ENCODE measurements at regions not wholly inside any gene's neighbourhood (a gene's known extent, or its start where the extent isn't known, plus 50 kb on each side); places are given as distances from the start of the nearest gene placed in this dataset.
A peak's percentile ranks its signal among the peaks of the same experiment; 100 is the strongest.

GRCh38 chr12:68102731-68103130 lies 56.8 kb downstream of the IFNG start:
- H3K27ac Mint-ChIP-seq, result no peak overlapping the region
- no peak for ATAC-seq
- no peaks in the 10 kb centered on the region for H3K9me3 Mint-ChIP-seq

GRCh38 chr12:68102163-68102562 lies 57.4 kb downstream of the IFNG start:
- H3K4me3 Mint-ChIP-seq, result no peak overlapping the region
- H3K4me1 Mint-ChIP-seq, result no peaks in the 10 kb centered on the region
- H3K27me3 Mint-ChIP-seq, result no peaks in the 10 kb centered on the region
- H3K9me3 Mint-ChIP-seq, result peaks cover 0 to 1% of the 10 kb centered on the region in 2 donors
- DNase-seq, result no peak
- H3K27ac Mint-ChIP-seq, result no peak overlapping the region
- ATAC-seq, result no peak

More at GRCh38 chr12:68102731-68103130, 56.8 kb downstream of the IFNG start:
- no peak for DNase-seq
- no peak overlapping the region for H3K4me3 Mint-ChIP-seq
- no peaks in the 10 kb centered on the region for H3K27me3 Mint-ChIP-seq
- no peaks in the 10 kb centered on the region for H3K4me1 Mint-ChIP-seq

GRCh38 chr12:68100241-68100640 lies 59.3 kb downstream of the IFNG start:
- no peak overlapping the region for H3K27ac Mint-ChIP-seq
- peaks cover 0 to 7% of the 10 kb centered on the region in 2 donors for H3K9me3 Mint-ChIP-seq

GRCh38 chr12:68098939-68099338 lies 60.6 kb downstream of the IFNG start:
- Mint-ChIP-seq H3K4me3 (no peak overlapping the region), H3K9me3 (peaks cover 0 to 7% of the 10 kb centered on the region in 2 donors), H3K27me3 (no peaks in the 10 kb centered on the region), H3K27ac (no peak overlapping the region), H3K4me1 (no peaks in the 10 kb centered on the region)
- no peak for ATAC-seq
- no peak for DNase-seq

More at GRCh38 chr12:68100241-68100640, 59.3 kb downstream of the IFNG start:
- Mint-ChIP-seq H3K4me1 (no peaks in the 10 kb centered on the region), H3K27me3 (no peaks in the 10 kb centered on the region), H3K4me3 (no peak overlapping the region)
- DNase-seq (no peak), ATAC-seq (no peak)

- Mint-ChIP-seq H3K9me3 (peaks cover 0 to 7% of the 10 kb centered on the region in 2 donors), H3K4me3 (no peak overlapping the region)
Observed at GRCh38 chr12:68097386-68097785, 62.2 kb downstream of the IFNG start.

GRCh38 chr12:68094645-68095395 lies 64.7 kb downstream of the IFNG start:
- no peak overlapping the region for H3K4me3 Mint-ChIP-seq
- H3K9me3 Mint-ChIP-seq, result peaks cover 8 to 14% of the 10 kb centered on the region in 2 donors
- no peak for ATAC-seq
- no peak for DNase-seq
- H3K27ac Mint-ChIP-seq, result no peak overlapping the region
- no peaks in the 10 kb centered on the region for H3K4me1 Mint-ChIP-seq
- no peaks in the 10 kb centered on the region for H3K27me3 Mint-ChIP-seq

More at GRCh38 chr12:68097386-68097785, 62.2 kb downstream of the IFNG start:
- no peak for DNase-seq
- no peak overlapping the region for H3K27ac Mint-ChIP-seq
- ATAC-seq, result no peak
- no peaks in the 10 kb centered on the region for H3K27me3 Mint-ChIP-seq
- H3K4me1 Mint-ChIP-seq, result no peaks in the 10 kb centered on the region

- H3K27ac Mint-ChIP-seq, result no peak overlapping the region
- H3K27me3 Mint-ChIP-seq, result no peaks in the 10 kb centered on the region
- H3K9me3 Mint-ChIP-seq, result peaks cover 14 to 20% of the 10 kb centered on the region in 2 donors
- H3K4me3 Mint-ChIP-seq, result no peak overlapping the region
- ATAC-seq, result no peak
- H3K4me1 Mint-ChIP-seq, result no peaks in the 10 kb centered on the region
- no peak for DNase-seq
Observed at GRCh38 chr12:68094195-68094594, 65.3 kb downstream of the IFNG start.

GRCh38 chr12:68092976-68093375 lies 66.6 kb downstream of the IFNG start:
- H3K9me3 Mint-ChIP-seq, result peaks cover 17 to 24% of the 10 kb centered on the region in 2 donors
- DNase-seq (no peak), ATAC-seq (no peak)
- no peak overlapping the region for H3K4me3 Mint-ChIP-seq
- no peak overlapping the region for H3K27ac Mint-ChIP-seq
- no peaks in the 10 kb centered on the region for H3K27me3 Mint-ChIP-seq
- no peaks in the 10 kb centered on the region for H3K4me1 Mint-ChIP-seq

GRCh38 chr12:68089101-68089500 lies 70.4 kb downstream of the IFNG start:
- Mint-ChIP-seq H3K9me3 (peaks cover 29% of the 10 kb centered on the region in 2 donors), H3K4me3 (no peak overlapping the region), H3K4me1 (no peaks in the 10 kb centered on the region), H3K27ac (no peak overlapping the region), H3K27me3 (no peaks in the 10 kb centered on the region)
- DNase-seq (no peak), ATAC-seq (no peak)

GRCh38 chr12:68086019-68086603 lies 73.4 kb downstream of the IFNG start:
- peaks cover 47 to 48% of the 10 kb centered on the region in 2 donors for H3K9me3 Mint-ChIP-seq
- DNase-seq (no peak), ATAC-seq (no peak)
- H3K27ac Mint-ChIP-seq, result no peak overlapping the region
- no peaks in the 10 kb centered on the region for H3K27me3 Mint-ChIP-seq
- H3K4me1 Mint-ChIP-seq, result peaks cover 7% of the 10 kb centered on the region
- no peak overlapping the region for H3K4me3 Mint-ChIP-seq

- Mint-ChIP-seq H3K9me3 (peaks cover 30 to 38% of the 10 kb centered on the region in 2 donors), H3K4me1 (peaks cover 38% of the 10 kb centered on the region), H3K27ac (no peak overlapping the region), H3K27me3 (no peaks in the 10 kb centered on the region), H3K4me3 (peak overlapping the region in 1 of 2 donors; percentile 13)
- peak; percentile 56 for ATAC-seq
- DNase-seq, result no peak
Observed at GRCh38 chr12:68081561-68081960, 78.0 kb downstream of the IFNG start.

- ATAC-seq (peak; percentile 97), DNase-seq (peak; percentile 42 to 65)
- H3K27me3 Mint-ChIP-seq, result no peaks in the 10 kb centered on the region
- peaks cover 30 to 38% of the 10 kb centered on the region in 2 donors for H3K9me3 Mint-ChIP-seq
- peaks cover 38% of the 10 kb centered on the region for H3K4me1 Mint-ChIP-seq
- H3K4me3 Mint-ChIP-seq, result peak overlapping the region; percentile 14 to 65
- peak overlapping the region in 1 of 2 donors; percentile 48 for H3K27ac Mint-ChIP-seq
Observed at GRCh38 chr12:68080577-68080976, 79.0 kb downstream of the IFNG start.

GRCh38 chr12:68078737-68079136 lies 80.8 kb downstream of the IFNG start:
- no peak for ATAC-seq
- no peak for DNase-seq
- Mint-ChIP-seq H3K27me3 (no peaks in the 10 kb centered on the region), H3K27ac (peak overlapping the region; percentile 38 to 43), H3K4me1 (peaks cover 38% of the 10 kb centered on the region), H3K4me3 (peak overlapping the region in 1 of 2 donors; percentile 21), H3K9me3 (peaks cover 19 to 23% of the 10 kb centered on the region in 2 donors)

- Mint-ChIP-seq H3K4me1 (peaks cover 24% of the 10 kb centered on the region), H3K9me3 (peaks cover 0 to 6% of the 10 kb centered on the region in 2 donors), H3K27me3 (no peaks in the 10 kb centered on the region), H3K27ac (no peak overlapping the region), H3K4me3 (no peak overlapping the region)
- ATAC-seq (no peak), DNase-seq (no peak)
Observed at GRCh38 chr12:68075416-68075815, 84.1 kb downstream of the IFNG start.

GRCh38 chr12:68074306-68075027 lies 85.1 kb downstream of the IFNG start:
- no peak overlapping the region for H3K27ac Mint-ChIP-seq
- no peak for DNase-seq
- no peaks in the 10 kb centered on the region for H3K27me3 Mint-ChIP-seq
- H3K9me3 Mint-ChIP-seq, result peaks cover 3% of the 10 kb centered on the region in 2 donors
- peaks cover 20% of the 10 kb centered on the region for H3K4me1 Mint-ChIP-seq
- no peak for ATAC-seq
- no peak overlapping the region for H3K4me3 Mint-ChIP-seq

GRCh38 chr12:68070957-68071356 lies 81.7 kb downstream of the IFNG-AS1 start:
- no peaks in the 10 kb centered on the region for H3K27me3 Mint-ChIP-seq
- H3K9me3 Mint-ChIP-seq, result peaks cover 26 to 28% of the 10 kb centered on the region in 2 donors
- DNase-seq (no peak), ATAC-seq (no peak)
- peak overlapping the region in 1 of 2 donors; percentile 6 for H3K27ac Mint-ChIP-seq
- no peak overlapping the region for H3K4me3 Mint-ChIP-seq
- peaks cover 18% of the 10 kb centered on the region for H3K4me1 Mint-ChIP-seq
